IMR-90 (cell line): ENCODE measurements at regions not wholly inside any gene's neighbourhood (a gene's known extent, or its start where the extent isn't known, plus 50 kb on each side); places are given as distances from the start of the nearest gene placed in this dataset.

Source experiments
- ATAC-seq: fragments of 200-7000 bp; cut with Tn5 transposase; 2 replicates; pipeline ENCODE4 v1.9.1; 2020; ENCODE audit warnings: low read depth, mild to moderate bottlenecking, moderate library complexity
- BruUV-seq: library from RNA; stranded (reverse); fragments of 400-500 nt; replicated peaks from 2 replicates; lab custom pipeline; 2021; lab: Mats Ljungman, UMichigan
- CTCF ChIA-PET: fragments of 300-600 bp; formaldehyde crosslinking; extraction: SDS; loops from one replicate; lab custom pipeline; 2021; ENCODE audit warnings: antibody characterized with exemption; lab: Yijun Ruan, JAX
- POLR2A ChIA-PET: fragments of 300-600 bp; sonication (Branson Sonifier 250); formaldehyde crosslinking; loops from one replicate; lab custom pipeline; 2022; ENCODE audit warnings: antibody characterized with exemption; ENCODE audit not compliant: unreplicated experiment; lab: Charles Lee
- DNase-seq: peaks from one replicate; pipeline ENCODE4 v3.0.0; 2013
- H2AFZ ChIP-seq: replicated peaks from 2 replicates; pipeline ENCODE3; 2013; ENCODE audit warnings: low read length, mild to moderate bottlenecking; ENCODE audit not compliant: poor library complexity
- H2AK5ac ChIP-seq: 2 replicates; pipeline ENCODE4 v1.6.1; 2013; ENCODE audit warnings: low read depth, low read length, inconsistent platforms
- H2AK9ac ChIP-seq: replicated peaks from 2 replicates; pipeline ENCODE3; 2013; ENCODE audit warnings: mild to moderate bottlenecking, low read depth, low read length, moderate library complexity; ENCODE audit not compliant: poor library complexity
- H2BK120ac ChIP-seq: 2 replicates; pipeline ENCODE4 v1.6.1; 2013; ENCODE audit warnings: low read depth, low read length, inconsistent platforms
- H2BK15ac ChIP-seq: 3 replicates; pipeline ENCODE4 v1.6.1; 2013; ENCODE audit warnings: low read depth, low read length, inconsistent platforms
- H2BK20ac ChIP-seq: 2 replicates; pipeline ENCODE4 v1.6.1; 2013; ENCODE audit warnings: low read depth, mild to moderate bottlenecking, inconsistent platforms, low read length, moderate library complexity
- H2BK5ac ChIP-seq: 2 replicates; pipeline ENCODE4 v1.6.1; 2013; ENCODE audit warnings: mild to moderate bottlenecking, low read depth, low read length, inconsistent platforms; ENCODE audit not compliant: poor library complexity, severe bottlenecking
- H3K14ac ChIP-seq: replicated peaks from 2 replicates; pipeline ENCODE4 v1.6.1; 2013; ENCODE audit warnings: low read depth, low read length, inconsistent platforms
- H3K18ac ChIP-seq: 2 replicates; pipeline ENCODE4 v1.6.1; 2013; ENCODE audit warnings: low read depth, low read length, control low read depth
- H3K23ac ChIP-seq: 2 replicates; pipeline ENCODE4 v1.6.1; 2013; ENCODE audit warnings: low read depth, low read length, inconsistent platforms
- H3K27ac ChIP-seq: 2 replicates; pipeline ENCODE4 v1.5.1; 2013; ENCODE audit warnings: mild to moderate bottlenecking, control low read depth, low read length; ENCODE audit not compliant: insufficient read depth
- H3K27me3 ChIP-seq: 2 replicates; pipeline ENCODE4 v1.6.1; 2013; ENCODE audit warnings: low read length; ENCODE audit not compliant: control insufficient read depth, insufficient read depth
- H3K36me3 ChIP-seq: 2 replicates; pipeline ENCODE4 v1.6.1; 2013; ENCODE audit warnings: low read length, mixed read lengths; ENCODE audit not compliant: control insufficient read depth, insufficient read depth
- H3K4ac ChIP-seq: 2 replicates; pipeline ENCODE4 v1.6.1; 2013; ENCODE audit warnings: low read depth, low read length, inconsistent platforms
- H3K4me1 ChIP-seq: 2 replicates; pipeline ENCODE4 v1.6.1; 2013; ENCODE audit warnings: low read length, mixed read lengths; ENCODE audit not compliant: control insufficient read depth, insufficient read depth
- H3K4me2 ChIP-seq: 2 replicates; pipeline ENCODE4 v1.6.1; 2013; ENCODE audit warnings: low read depth, mild to moderate bottlenecking, control low read depth, low read length, moderate library complexity
- H3K4me3 ChIP-seq: 2 replicates; pipeline ENCODE4 v1.5.1; 2013; ENCODE audit warnings: low read depth, mild to moderate bottlenecking, control low read depth, low read length, moderate library complexity; ENCODE audit not compliant: insufficient read depth
- H3K56ac ChIP-seq: 2 replicates; pipeline ENCODE4 v1.6.1; 2013; ENCODE audit warnings: low read length, inconsistent platforms; ENCODE audit not compliant: insufficient read depth; ENCODE audit errors: extremely low read depth
- H3K79me1 ChIP-seq, 2 experiments: 2 replicates each; pipeline ENCODE4 v1.6.1; 2013; ENCODE audit warnings: low read length in 2 of 2, inconsistent platforms in 1 of 2, low read depth in 1 of 2
- H3K9ac ChIP-seq: 2 replicates; pipeline ENCODE4 v1.6.1; 2013; ENCODE audit warnings: low read depth, low read length, control low read depth
- H3K9me1 ChIP-seq: 2 replicates; pipeline ENCODE4 v1.6.1; 2013; ENCODE audit warnings: low read length, inconsistent platforms; ENCODE audit not compliant: insufficient read depth
- H3K9me3 ChIP-seq: 2 replicates; pipeline ENCODE4 v1.6.1; 2013; ENCODE audit warnings: low read length; ENCODE audit not compliant: control insufficient read depth, insufficient read depth
- H4K20me1 ChIP-seq: 2 replicates; pipeline ENCODE4 v1.6.1; 2013; ENCODE audit warnings: low read length, inconsistent platforms; ENCODE audit not compliant: insufficient read depth
- H4K5ac ChIP-seq: 2 replicates; pipeline ENCODE4 v1.6.1; 2013; ENCODE audit warnings: mild to moderate bottlenecking, low read depth, low read length, control low read depth
- H4K8ac ChIP-seq, 2 experiments: 2 replicates each; pipeline ENCODE4 v1.6.1; 2013; ENCODE audit warnings: low read depth in 2 of 2, low read length in 2 of 2, control low read depth in 1 of 2, inconsistent platforms in 1 of 2
- H4K91ac ChIP-seq: 2 replicates; pipeline ENCODE4 v1.6.1; 2013; ENCODE audit warnings: low read depth, low read length, inconsistent platforms; ENCODE audit not compliant: insufficient read depth
- BHLHE40 ChIP-seq: fragments of 150-350 bp; IDR thresholded peaks from 2 replicates; pipeline ENCODE4 v1.6.1; 2016; ENCODE audit warnings: mild to moderate bottlenecking, low read depth, low read length
- MAFK ChIP-seq: IDR thresholded peaks from 2 replicates; pipeline ENCODE4 v1.6.1; 2012; ENCODE audit warnings: low read depth, low read length, improper control_type of control experiment
- MAZ ChIP-seq: IDR thresholded peaks from 2 replicates; pipeline ENCODE4 v1.6.1; 2012; ENCODE audit warnings: low read depth, mild to moderate bottlenecking, low read length, improper control_type of control experiment, moderate library complexity, borderline replicate concordance
- POLR2A ChIP-seq: IDR thresholded peaks from 2 replicates; pipeline ENCODE4 v1.6.1; 2012; ENCODE audit warnings: mild to moderate bottlenecking, low read depth, low read length
- RAD21 ChIP-seq: IDR thresholded peaks from 2 replicates; pipeline ENCODE4 v1.6.1; 2012; ENCODE audit warnings: low read length, improper control_type of control experiment
- RFX5 ChIP-seq: IDR thresholded peaks from 2 replicates; pipeline ENCODE4 v1.8.0; 2012; ENCODE audit warnings: low read depth, mild to moderate bottlenecking, low read length, moderate library complexity
- USF2 ChIP-seq: fragments of 150-350 bp; IDR thresholded peaks from 2 replicates; pipeline ENCODE4 v1.6.1; 2017; ENCODE audit warnings: mild to moderate bottlenecking, antibody characterized with exemption, low read length, low read depth
- WGBS, 2 experiments: methylation state at CpG; one replicate each; pipeline versions ENCODE4 v1.1.5 to v1.1.7; 2013; ENCODE audit warnings: missing lambda C conversion rate in 2 of 2; ENCODE audit not compliant: insufficient read length in 1 of 2; ENCODE audit errors: extremely low coverage in 2 of 2; 5-methylcytosine and 5-hydroxymethylcytosine counted together
- dilution Hi-C: fragments of 300-500 bp; cut with HindIII; formaldehyde crosslinking; loops from one replicate; pipeline ENCODE4 v1.14.3; 2018; ENCODE audit warnings: low sequenced_read_pairs; ENCODE audit not compliant: unreplicated experiment
- in situ Hi-C: fragments of 300-500 bp; cut with MboI; formaldehyde crosslinking; loops from 3 replicates; pipeline ENCODE4 v1.14.3; 2019; ENCODE audit warnings: low sequenced_read_pairs, inconsistent platforms, mixed read lengths
- intact Hi-C: fragments of 100-400 bp; cut with micrococcal nuclease; formaldehyde crosslinking; loops from 2 replicates; pipeline ENCODE4 v1.10.0; 2022
- TF ChIP-seq, protein P1 (sequence below): conservative IDR thresholded peaks from 2 replicates; pipeline ENCODE4 v1.5.1; 2012; ENCODE audit warnings: mild to moderate bottlenecking, low read depth, low read length, improper control_type of control experiment

DNA sequence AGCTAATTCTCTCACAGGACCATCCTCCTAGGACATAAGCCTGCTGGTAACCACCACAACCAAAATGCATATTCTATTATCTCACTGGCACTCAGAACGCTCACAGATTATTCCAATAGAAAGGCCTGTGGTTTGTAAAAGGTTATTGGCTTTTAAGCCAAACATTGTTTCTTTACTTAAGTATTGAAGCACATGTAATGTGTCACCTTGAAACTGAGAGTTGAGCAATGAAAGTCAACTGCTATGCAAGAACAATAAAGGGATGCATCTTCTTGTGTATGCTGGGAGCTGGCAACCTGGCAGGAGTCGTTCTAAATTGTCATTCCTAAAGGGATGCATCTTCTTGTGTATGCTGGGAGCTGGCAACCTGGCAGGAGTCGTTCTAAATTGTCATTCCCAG lies 298.6 kb upstream of the DNAJC19 start:
- Histone ChIP-seq H3K14ac (no peak overlapping the region), H2AK9ac (no peak overlapping the region), H3K9me1 (no peaks in the 10 kb centered on the region), H2AK5ac (no peak overlapping the region), H2AFZ (no peak overlapping the region), H2BK15ac (no peak overlapping the region), H2BK120ac (no peak overlapping the region), H3K79me1 (no peaks in the 10 kb centered on the region), H2BK5ac (no peak overlapping the region), H2BK20ac (no peak overlapping the region), H3K4ac (no peak overlapping the region), H3K36me3 (no peaks in the 10 kb centered on the region), H3K4me2 (no peak overlapping the region), H3K56ac (no peak overlapping the region), H3K18ac (no peak overlapping the region), H3K27ac (no peak overlapping the region), H4K91ac (no peak overlapping the region), H3K4me3 (no peak overlapping the region), H4K8ac (no peak overlapping the region), H4K5ac (no peak overlapping the region), H4K20me1 (no peaks in the 10 kb centered on the region), H3K9ac (no peak overlapping the region), H3K27me3 (no peaks in the 10 kb centered on the region), H3K9me3 (no peaks in the 10 kb centered on the region; the same call in none of the 2 replicates), H3K4me1 (no peaks in the 10 kb centered on the region), H3K23ac (no peak overlapping the region)
- intact Hi-C loops (no loop called here), dilution Hi-C loops (no loop called here), in situ Hi-C loops (no loop called here)
- POLR2A ChIA-PET: no interaction called here
- ATAC-seq (no peak), DNase-seq (no peak)
- CTCF ChIA-PET: no interaction called here
- BruUV-seq: no TSS peak
- no CpG with 5 or more reads among the region's 3 CpGs for WGBS, 2 experiments
- no peak for TF ChIP-seq MAZ
- no peak for TF ChIP-seq BHLHE40
- TF ChIP-seq USF2: no peak
- TF ChIP-seq, protein P1, sequence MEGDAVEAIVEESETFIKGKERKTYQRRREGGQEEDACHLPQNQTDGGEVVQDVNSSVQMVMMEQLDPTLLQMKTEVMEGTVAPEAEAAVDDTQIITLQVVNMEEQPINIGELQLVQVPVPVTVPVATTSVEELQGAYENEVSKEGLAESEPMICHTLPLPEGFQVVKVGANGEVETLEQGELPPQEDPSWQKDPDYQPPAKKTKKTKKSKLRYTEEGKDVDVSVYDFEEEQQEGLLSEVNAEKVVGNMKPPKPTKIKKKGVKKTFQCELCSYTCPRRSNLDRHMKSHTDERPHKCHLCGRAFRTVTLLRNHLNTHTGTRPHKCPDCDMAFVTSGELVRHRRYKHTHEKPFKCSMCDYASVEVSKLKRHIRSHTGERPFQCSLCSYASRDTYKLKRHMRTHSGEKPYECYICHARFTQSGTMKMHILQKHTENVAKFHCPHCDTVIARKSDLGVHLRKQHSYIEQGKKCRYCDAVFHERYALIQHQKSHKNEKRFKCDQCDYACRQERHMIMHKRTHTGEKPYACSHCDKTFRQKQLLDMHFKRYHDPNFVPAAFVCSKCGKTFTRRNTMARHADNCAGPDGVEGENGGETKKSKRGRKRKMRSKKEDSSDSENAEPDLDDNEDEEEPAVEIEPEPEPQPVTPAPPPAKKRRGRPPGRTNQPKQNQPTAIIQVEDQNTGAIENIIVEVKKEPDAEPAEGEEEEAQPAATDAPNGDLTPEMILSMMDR: no peak
- TF ChIP-seq MAFK: no peak
- TF ChIP-seq RAD21: no peak
- TF ChIP-seq POLR2A: no peak
- no peak for TF ChIP-seq RFX5
